Activated CD4-positive, alpha-beta memory T cell treated with anti-CD3 and anti-CD28 coated beads, Interleukin-2, amount 10 ng/mL, durations not matched to agents 7 days and 5 days (primary cell): ENCODE measurements at regions not wholly inside any gene's neighbourhood (a gene's known extent, or its start where the extent isn't known, plus 50 kb on each side); places are given as distances from the start of the nearest gene placed in this dataset.

Source experiments
- CTCF ChIA-PET: fragments of 350-600 bp; sonication (Branson Sonifier 250); formaldehyde crosslinking; loops from one replicate; lab custom pipeline; 2021; ENCODE audit warnings: antibody characterized with exemption, inconsistent platforms; lab: Charles Lee
- POLR2A ChIA-PET: fragments of 350-600 bp; sonication (Branson Sonifier 250); formaldehyde crosslinking; loops from one replicate; lab custom pipeline; 2021; ENCODE audit warnings: antibody characterized with exemption; lab: Charles Lee
- DNase-seq: peaks from one replicate; pipeline ENCODE4 v3.0.0-alpha.2; 2020
- H3K27ac Mint-ChIP-seq: one replicate; pipeline ENCODE4 v1.8.0; 2021; ENCODE audit warnings: mild to moderate bottlenecking, mixed read lengths
- H3K27me3 Mint-ChIP-seq: one replicate; pipeline ENCODE4 v1.8.0; 2021; ENCODE audit warnings: mixed read lengths
- H3K36me3 Mint-ChIP-seq: one replicate; pipeline ENCODE4 v1.8.0; 2021; ENCODE audit warnings: low read depth, mixed read lengths
- H3K4me1 Mint-ChIP-seq: one replicate; pipeline ENCODE4 v1.8.0; 2021; ENCODE audit warnings: mixed read lengths
- H3K4me3 Mint-ChIP-seq: one replicate; pipeline ENCODE4 v1.8.0; 2021; ENCODE audit warnings: mild to moderate bottlenecking, mixed read lengths
- H3K9me3 Mint-ChIP-seq: one replicate; pipeline ENCODE4 v1.8.0; 2021; ENCODE audit warnings: mixed read lengths

DNA sequence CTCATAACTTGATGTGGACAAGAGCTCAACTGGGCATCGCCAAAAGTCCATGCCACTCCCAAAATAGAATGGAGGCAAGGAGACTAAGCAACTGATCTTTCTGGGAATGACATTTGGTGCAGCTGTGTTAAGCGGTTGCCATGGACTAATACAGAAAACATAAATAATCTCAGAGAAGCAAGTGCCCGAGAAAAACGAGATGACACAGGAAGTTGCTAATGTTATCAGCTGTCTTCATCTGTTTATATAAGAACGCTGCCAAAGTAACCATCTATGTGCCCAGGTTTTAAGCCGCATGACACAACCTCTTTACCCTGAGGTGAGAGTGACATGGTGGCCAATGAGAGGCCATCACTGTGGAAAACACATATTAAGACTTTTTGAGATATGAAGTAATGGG, 54.9 kb upstream of the SACS start:
- H3K4me1 Mint-ChIP-seq = no peaks in the 10 kb centered on the region

DNA sequence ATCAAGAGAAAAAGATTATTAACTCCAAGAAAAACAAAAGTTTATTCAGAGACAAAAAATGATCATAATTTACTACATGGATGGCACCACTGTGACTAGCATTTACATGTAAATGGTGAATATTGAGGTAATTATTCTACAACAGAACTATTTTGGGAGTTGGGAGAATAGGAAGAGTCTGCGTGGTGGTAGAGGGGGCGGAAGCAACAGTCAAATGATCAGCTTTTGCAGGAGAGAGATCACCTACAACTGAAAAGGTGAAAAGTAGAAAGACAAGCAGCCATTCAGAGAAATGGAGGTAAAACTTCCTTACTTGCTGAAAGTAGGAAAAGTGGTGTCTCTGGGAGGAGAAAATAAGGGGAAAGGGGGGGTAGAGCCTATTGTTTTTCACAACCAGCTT, 62.8 kb upstream of the SACS start:
- Mint-ChIP-seq H3K4me3 (no peak overlapping the region), H3K27ac (no peak overlapping the region), H3K27me3 (peaks cover 12% of the 10 kb centered on the region), H3K9me3 (no peaks in the 10 kb centered on the region), H3K36me3 (no peaks in the 10 kb centered on the region), H3K4me1 (no peaks in the 10 kb centered on the region)
- CTCF ChIA-PET = no interaction called here
- POLR2A ChIA-PET = no interaction called here
- DNase-seq = no peak

More for the DNA sequence above, 54.9 kb upstream of the SACS start:
- H3K4me3 Mint-ChIP-seq = no peak overlapping the region
- no peaks in the 10 kb centered on the region for H3K9me3 Mint-ChIP-seq
- H3K36me3 Mint-ChIP-seq = no peaks in the 10 kb centered on the region
- CTCF ChIA-PET = no interaction called here
- no peak for DNase-seq
- peaks cover 13% of the 10 kb centered on the region for H3K27me3 Mint-ChIP-seq
- POLR2A ChIA-PET = no interaction called here
- H3K27ac Mint-ChIP-seq = no peak overlapping the region

DNA sequence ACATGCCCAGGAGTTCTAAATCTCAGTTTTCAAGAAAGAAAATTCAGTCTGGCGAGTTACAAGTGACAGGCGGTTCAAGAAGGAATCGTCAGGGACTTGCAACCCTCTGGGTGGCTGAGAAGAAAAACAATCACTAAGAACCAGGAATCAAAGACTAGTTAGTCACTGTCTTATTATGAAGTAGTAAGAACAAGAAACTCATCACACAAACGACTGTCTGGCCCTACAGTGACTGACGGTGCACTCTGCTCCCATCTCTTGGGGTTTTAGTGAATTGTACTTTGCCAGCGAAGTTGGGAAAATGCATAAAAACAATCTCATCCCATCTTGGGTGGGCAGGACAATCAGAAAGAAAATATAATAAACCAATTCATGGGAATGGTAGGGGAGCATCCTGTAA, 63.7 kb upstream of the SACS start:
- ChIA-PET POLR2A (no interaction called here), CTCF (no interaction called here)
- Mint-ChIP-seq H3K27ac (no peak overlapping the region), H3K4me1 (no peaks in the 10 kb centered on the region), H3K9me3 (no peaks in the 10 kb centered on the region), H3K27me3 (peaks cover 12% of the 10 kb centered on the region), H3K4me3 (no peak overlapping the region), H3K36me3 (no peaks in the 10 kb centered on the region)
- no peak for DNase-seq

DNA sequence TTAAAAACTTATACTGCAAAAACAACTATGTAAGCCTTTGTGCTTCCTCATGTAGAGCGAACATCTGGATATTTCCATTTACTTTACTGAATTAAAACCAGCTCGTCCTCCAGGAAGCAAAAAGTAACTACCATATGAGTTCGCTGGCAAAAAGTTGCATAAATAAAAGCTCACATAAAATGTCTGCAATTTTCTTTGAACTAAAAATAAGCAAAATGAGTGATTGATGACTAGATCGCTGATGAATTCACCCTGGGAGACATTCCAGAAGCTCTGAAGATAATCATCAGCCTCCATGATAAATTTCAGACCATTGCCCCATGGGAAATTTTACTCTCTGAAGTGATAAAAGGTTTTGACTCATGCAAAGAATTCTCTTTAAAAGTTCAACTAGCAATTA, 67.3 kb upstream of the SACS start:
- no peak overlapping the region for H3K27ac Mint-ChIP-seq
- ChIA-PET CTCF (interaction anchor here (1.9 kb wide), 1 partner anchor 12 kb away, joined by 4 read pairs; no protein-coding TSS in a partner anchor), POLR2A (no interaction called here)
- H3K27me3 Mint-ChIP-seq = peaks cover 10% of the 10 kb centered on the region
- no peaks in the 10 kb centered on the region for H3K36me3 Mint-ChIP-seq
- no peak overlapping the region for H3K4me3 Mint-ChIP-seq
- DNase-seq = no peak
- no peaks in the 10 kb centered on the region for H3K4me1 Mint-ChIP-seq
- H3K9me3 Mint-ChIP-seq = no peaks in the 10 kb centered on the region

DNA sequence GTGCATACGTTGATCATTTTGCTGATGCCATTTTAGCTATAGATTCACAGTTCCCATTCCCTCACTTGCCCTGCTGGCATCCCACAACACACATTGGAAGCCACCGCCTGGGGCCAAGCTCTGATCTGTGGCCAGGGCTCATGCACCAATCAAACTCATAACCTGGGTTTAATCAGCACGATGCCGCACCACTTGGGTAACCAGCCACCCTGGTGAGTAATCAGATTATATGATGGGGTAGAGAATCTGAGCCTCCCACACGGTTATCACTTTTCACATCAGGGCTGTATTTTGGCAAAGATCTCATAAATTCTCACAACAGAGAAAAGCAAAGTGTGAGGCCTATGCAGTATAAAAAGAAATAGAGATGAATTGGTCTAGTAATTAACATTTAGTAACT, 66.0 kb upstream of the TNFRSF19 start:
- no peak overlapping the region for H3K4me3 Mint-ChIP-seq
- ChIA-PET CTCF (interaction anchor here (1.2 kb wide), 1 partner anchor 9 kb away, joined by 3 read pairs; no protein-coding TSS in a partner anchor), POLR2A (no interaction called here)
- H3K27ac Mint-ChIP-seq = no peak overlapping the region
- no peaks in the 10 kb centered on the region for H3K4me1 Mint-ChIP-seq
- H3K27me3 Mint-ChIP-seq = peaks cover 6% of the 10 kb centered on the region
- H3K36me3 Mint-ChIP-seq = no peaks in the 10 kb centered on the region
- H3K9me3 Mint-ChIP-seq = no peaks in the 10 kb centered on the region
- no peak for DNase-seq

DNA sequence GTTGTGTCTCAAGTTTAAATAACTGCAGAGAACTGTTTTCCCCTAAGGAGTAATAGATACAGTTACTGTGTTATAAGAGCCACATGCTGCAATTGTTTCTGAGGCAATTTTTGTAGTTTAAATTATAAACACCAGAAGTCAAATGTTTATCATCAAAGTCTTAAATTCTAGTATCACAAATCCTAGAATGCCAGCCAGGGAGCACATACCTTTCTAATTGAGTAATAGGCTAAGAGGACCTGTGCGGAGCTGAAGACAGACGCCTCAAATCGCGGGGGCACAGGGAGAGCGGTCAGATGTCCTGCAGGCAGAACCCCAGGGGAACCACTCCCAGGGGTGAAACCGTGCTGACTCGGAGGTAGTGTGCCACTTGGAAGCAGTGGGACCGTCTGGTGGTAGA, 65.2 kb upstream of the TNFRSF19 start:
- Mint-ChIP-seq H3K4me3 (no peak overlapping the region), H3K4me1 (no peaks in the 10 kb centered on the region), H3K36me3 (no peaks in the 10 kb centered on the region), H3K27ac (no peak overlapping the region), H3K9me3 (no peaks in the 10 kb centered on the region), H3K27me3 (peaks cover 4% of the 10 kb centered on the region)
- ChIA-PET POLR2A (no interaction called here), CTCF (interaction anchor here (1.2 kb wide), 1 partner anchor 9 kb away, joined by 3 read pairs; no protein-coding TSS in a partner anchor)
- DNase-seq = no peak

DNA sequence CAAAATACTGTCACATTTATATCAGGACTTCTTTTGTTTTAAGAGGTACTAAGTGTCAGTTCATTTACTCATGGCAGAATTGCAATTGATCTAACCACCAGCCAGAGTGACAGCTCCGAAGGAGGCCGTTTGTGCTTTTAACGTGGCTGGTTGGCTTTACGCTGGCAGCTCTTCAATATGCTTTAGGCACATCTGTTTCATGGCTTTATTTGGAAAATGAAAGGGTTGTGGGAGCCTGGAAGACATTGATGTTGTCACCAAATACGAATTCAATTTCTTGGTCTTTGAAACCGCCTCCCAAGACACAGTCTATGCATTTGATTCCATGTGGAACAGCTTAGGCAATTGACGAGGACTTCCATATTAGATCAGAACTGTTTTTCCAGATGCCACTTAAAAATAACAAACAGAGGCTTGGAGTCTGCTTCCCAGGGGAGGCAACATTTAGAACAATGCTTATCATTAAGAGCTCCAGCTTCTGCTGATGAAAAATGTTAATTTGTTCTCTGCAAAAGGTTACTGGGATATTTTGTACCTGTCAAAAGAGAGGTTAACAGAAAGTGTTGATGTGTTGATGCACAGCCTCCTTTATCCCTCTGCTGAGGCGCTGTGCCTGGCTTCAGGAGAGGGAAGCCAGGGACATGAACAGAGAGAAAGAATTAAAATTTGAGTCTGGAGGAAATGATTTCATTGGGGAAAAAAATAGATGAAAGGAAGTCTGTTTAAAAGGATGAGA, 64.0 kb upstream of the TNFRSF19 start:
- CTCF ChIA-PET = no interaction called here

DNA sequence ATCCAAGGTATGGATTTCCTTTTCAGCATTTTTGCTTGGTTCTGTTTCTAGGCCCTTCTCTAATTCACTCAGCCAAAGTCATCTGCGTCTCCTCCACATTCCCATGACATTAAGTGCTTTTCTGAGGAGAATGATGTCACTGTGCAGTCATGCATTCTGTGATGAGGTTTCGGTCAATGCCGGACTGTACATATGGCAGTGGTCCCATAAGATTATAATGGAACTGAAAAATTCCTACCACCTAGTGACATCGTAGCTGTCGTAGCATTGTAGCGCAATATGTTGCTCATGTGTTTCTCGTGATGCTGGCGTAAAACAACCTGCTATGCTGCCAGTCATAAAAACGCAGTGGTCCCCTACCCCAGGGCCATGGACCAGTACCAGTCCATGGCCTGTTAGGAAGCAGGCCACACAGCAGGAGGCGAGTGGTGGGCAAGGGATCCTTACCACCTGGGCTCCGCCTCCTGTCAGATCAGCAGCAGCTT, 63.4 kb upstream of the TNFRSF19 start:
- Mint-ChIP-seq H3K9me3 (no peaks in the 10 kb centered on the region), H3K36me3 (no peaks in the 10 kb centered on the region), H3K27ac (no peak overlapping the region), H3K4me3 (no peak overlapping the region), H3K27me3 (peaks cover 2% of the 10 kb centered on the region), H3K4me1 (no peaks in the 10 kb centered on the region)
- no peak for DNase-seq
- CTCF ChIA-PET = no interaction called here
- POLR2A ChIA-PET = no interaction called here

More for the DNA sequence above, 64.0 kb upstream of the TNFRSF19 start:
- Mint-ChIP-seq H3K36me3 (no peaks in the 10 kb centered on the region), H3K27me3 (peaks cover 2% of the 10 kb centered on the region), H3K4me3 (no peak overlapping the region), H3K9me3 (no peaks in the 10 kb centered on the region), H3K27ac (no peak overlapping the region), H3K4me1 (no peaks in the 10 kb centered on the region)
- POLR2A ChIA-PET = no interaction called here
- DNase-seq = no peak

DNA sequence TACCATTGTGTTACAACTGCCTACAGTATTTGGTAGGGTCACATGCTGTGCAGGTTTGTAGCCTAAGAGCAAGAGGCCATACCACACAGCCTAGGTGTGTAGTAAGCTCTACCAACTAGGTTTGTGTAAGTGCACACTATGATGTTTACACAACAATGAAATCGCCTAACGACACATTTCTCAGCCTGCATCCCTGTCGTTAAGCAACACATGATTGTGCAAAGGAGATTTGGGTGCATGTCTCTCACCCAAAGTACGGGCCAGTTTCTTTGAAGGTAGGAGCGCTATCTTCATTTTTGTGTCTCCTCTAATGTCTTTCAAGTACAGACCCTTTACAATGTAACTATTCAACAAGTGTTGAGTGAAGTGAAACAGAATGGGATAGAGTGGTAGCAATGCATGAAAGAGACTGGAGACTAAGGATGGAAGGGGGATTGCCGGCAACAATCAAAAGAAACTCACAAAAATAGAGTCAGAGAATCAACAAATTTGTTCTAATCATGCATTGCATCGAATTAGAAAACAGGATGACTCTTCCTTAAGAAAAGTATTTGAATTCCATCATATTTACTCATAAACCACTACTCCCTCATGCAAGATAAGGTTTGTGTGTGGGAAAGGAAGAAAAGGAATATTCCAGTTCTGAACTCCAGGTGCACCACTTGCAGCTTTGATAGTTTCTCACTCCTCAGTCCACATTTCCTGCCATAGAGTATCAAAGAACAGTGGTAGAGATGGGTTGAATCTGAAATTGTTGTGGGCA, 60.2 kb upstream of the TNFRSF19 start:
- ChIA-PET CTCF (no interaction called here), POLR2A (no interaction called here)
- Mint-ChIP-seq H3K27ac (no peak overlapping the region), H3K36me3 (no peaks in the 10 kb centered on the region), H3K4me1 (no peaks in the 10 kb centered on the region), H3K4me3 (no peak overlapping the region), H3K27me3 (peaks cover 18% of the 10 kb centered on the region), H3K9me3 (no peaks in the 10 kb centered on the region)
- no peak for DNase-seq

DNA sequence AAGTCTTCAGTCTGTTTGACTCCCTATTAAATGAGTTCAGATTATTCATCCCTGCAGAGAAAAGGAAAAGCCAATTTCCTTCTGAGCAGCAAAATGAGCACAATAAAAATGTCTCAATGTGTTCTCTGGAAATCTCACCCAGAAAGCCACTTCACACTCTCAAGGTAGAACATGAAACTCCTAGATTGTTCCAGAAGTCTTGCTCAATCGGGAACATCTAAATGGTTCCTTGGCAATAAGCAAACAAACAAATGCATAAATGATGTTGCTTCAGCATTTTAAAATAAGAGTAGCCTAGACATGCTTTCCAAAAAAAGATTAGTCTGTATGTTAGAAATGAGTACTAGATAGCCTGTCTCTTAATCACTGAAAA, 59.7 kb upstream of the TNFRSF19 start:
- Mint-ChIP-seq H3K27me3 (peaks cover 23% of the 10 kb centered on the region), H3K36me3 (no peaks in the 10 kb centered on the region), H3K27ac (no peak overlapping the region), H3K4me1 (no peaks in the 10 kb centered on the region), H3K9me3 (no peaks in the 10 kb centered on the region), H3K4me3 (no peak overlapping the region)
- ChIA-PET CTCF (interaction anchor here (1.0 kb wide), 1 partner anchor 41 kb away, joined by 3 read pairs; no protein-coding TSS in a partner anchor), POLR2A (no interaction called here)
- DNase-seq = no peak

DNA sequence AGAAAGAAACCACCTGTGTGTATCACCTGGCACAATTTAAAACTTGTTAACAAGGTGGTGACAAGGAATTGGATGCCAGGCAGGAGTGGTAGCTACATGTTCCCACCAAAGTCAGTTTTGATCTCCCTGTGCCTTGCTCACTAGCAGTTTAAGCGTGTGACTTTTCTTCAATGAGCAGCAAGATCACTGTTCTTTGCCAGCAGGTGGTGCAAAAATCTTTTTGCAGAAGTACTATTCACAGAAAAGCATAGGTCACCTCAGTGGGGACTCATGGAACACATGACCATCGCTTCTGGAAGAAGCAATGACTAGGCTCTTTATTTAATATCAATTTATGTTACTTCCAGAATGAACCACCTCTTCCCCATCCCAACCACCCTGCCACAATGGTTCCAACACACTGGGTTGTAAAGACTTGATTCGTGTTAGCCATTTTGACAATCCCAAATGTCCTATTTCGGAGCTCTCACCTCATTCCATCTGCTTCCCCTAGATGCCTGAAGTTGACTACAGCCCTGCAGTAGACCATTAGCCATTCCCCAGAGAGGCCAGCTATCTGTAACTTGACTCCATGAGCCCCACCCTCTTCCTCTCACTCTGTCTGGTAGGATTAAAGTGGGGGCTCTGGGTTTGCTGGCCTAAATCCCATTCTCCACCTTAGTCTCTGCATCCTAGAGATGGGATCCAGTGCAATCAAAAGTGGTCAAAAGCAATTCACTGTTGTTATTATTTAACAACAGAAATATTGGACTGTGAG, 59.1 kb upstream of the TNFRSF19 start:
- no peak for DNase-seq
- Mint-ChIP-seq H3K27ac (no peak overlapping the region), H3K4me1 (no peaks in the 10 kb centered on the region), H3K27me3 (peaks cover 21% of the 10 kb centered on the region), H3K4me3 (no peak overlapping the region), H3K9me3 (no peaks in the 10 kb centered on the region), H3K36me3 (no peaks in the 10 kb centered on the region)
- ChIA-PET POLR2A (no interaction called here), CTCF (interaction anchor here (1.0 to 1.3 kb wide), 2 partner anchors 42 to 358 kb away, joined by 3 read pairs; no protein-coding TSS in a partner anchor)

DNA sequence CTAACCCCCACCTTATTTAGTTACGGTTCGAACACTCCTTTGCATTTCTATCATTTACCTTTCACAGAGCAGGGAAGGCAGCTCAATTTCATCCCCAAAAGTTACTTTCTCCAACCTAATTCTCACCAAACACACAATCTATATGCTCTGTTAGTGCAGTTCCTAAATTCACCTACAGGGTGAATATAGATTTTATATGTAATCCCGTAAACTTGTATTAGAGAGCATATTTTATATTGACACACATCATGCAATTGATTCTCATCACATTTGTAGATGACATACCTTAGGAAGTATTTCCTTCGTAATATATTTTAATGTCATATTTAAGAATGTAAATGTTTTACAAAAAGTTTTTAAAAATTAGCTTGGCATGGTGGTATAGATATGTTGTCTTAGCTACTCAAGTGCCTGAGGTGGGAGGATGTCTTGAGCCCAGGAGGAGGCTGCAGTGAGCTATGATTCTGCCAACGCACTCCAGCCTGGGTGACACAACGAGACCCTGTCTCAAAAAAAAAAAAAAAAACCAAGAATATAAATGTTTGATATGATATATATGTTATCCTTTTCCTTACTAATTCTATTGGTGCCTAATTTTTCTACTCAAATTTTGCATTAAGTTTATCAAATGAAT, 57.3 kb upstream of the TNFRSF19 start:
- CTCF ChIA-PET = interaction anchor here (0.6 to 1.3 kb wide), 4 partner anchors 8 to 357 kb away, joined by 3 to 4 read pairs (median 3); no protein-coding TSS in a partner anchor
- POLR2A ChIA-PET = no interaction called here

More for the DNA sequence above, 57.3 kb upstream of the TNFRSF19 start:
- Mint-ChIP-seq H3K9me3 (no peaks in the 10 kb centered on the region), H3K27me3 (peaks cover 27% of the 10 kb centered on the region), H3K36me3 (no peaks in the 10 kb centered on the region), H3K27ac (no peak overlapping the region), H3K4me1 (no peaks in the 10 kb centered on the region), H3K4me3 (no peak overlapping the region)
- DNase-seq = no peak
